ENCODE measurements at regions not wholly inside any gene's neighbourhood (a gene's known extent, or its start where the extent isn't known, plus 50 kb on each side); places are given as distances from the start of the nearest gene placed in this dataset.

DNA sequence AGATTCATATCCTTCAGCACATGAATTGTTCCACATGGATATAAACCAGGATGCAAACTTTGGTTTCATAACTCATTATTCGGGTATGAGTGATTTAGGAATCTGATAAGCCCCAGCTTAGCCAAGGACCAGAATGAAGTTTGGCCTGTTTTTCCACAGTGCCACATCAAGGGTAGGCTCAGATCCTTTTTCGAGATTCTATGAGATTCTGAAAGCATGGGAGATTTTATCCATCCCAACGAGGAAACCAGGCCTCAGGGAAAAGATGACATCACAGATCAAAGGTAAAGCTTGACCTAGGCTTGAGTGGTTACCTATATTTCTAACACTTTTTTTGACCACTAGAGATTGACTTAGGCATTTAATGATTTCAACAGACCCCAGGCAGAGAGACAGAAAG lies 590.8 kb upstream of the PKDCC start:
- H3K4me1 ChIP-seq (ENCODE audit: control insufficient read depth, insufficient read depth, low read length) = peaks cover 15% of the 10 kb centered on the region
- WGBS (ENCODE audit: insufficient coverage, insufficient replicate concordance, low lambda C conversion rate, missing lambda C conversion rate) = 8% methylated on average over 3 of the region's 3 CpGs
- ChIA-PET POLR2A (interaction anchor here (0.7 kb wide), 1 partner anchor 21 kb away, joined by 3 read pairs; no protein-coding TSS in a partner anchor), CTCF (interaction anchor here (1.0 kb wide), 1 partner anchor 56 kb away, joined by 4 read pairs; no protein-coding TSS in a partner anchor), RAD21 (ENCODE audit: unreplicated experiment) (no interaction called here), SMC1A (ENCODE audit: uncharacterized antibody, unreplicated experiment) (interaction anchor here (0.9 kb wide), 1 partner anchor 33 kb away, joined by 3 read pairs; no protein-coding TSS in a partner anchor)
- FAIRE-seq (no peak), DNase-seq (ENCODE audit: low read depth, low spot score) (no peak), ATAC-seq (no peak)
- H3K36me3 ChIP-seq (ENCODE audit: control insufficient read depth in 2 of 2, insufficient read depth in 2 of 2, low read length in 1 of 2) = no peaks in the 10 kb centered on the region
- no peak overlapping the region for H3K4me2 ChIP-seq (ENCODE audit: control insufficient read depth, insufficient read depth)
- H3K27me3 ChIP-seq (replicated peaks in 1 of 2; ENCODE audit: control insufficient read depth in 2 of 2, insufficient read depth in 2 of 2, low read length in 1 of 2) = no peaks in the 10 kb centered on the region
- no peaks in the 10 kb centered on the region for H4K20me1 ChIP-seq (ENCODE audit: control insufficient read depth, insufficient read depth)
- H3K4me3 ChIP-seq = no peak overlapping the region
- BruUV-seq (replicated peaks) = no TSS peak
- H2AFZ ChIP-seq (ENCODE audit: control insufficient read depth, low read depth, low read length) = no peak overlapping the region; the same call in 1 of the 2 replicates
- no peak for TF ChIP-seq HDAC6 (IDR thresholded peaks at IDR 0.05; ENCODE audit: unreplicated experiment)
- no peak for TF ChIP-seq LARP7 (IDR thresholded peaks at IDR 0.05)
- no peak for TF ChIP-seq SMAD1 (IDR thresholded peaks at IDR 0.05; ENCODE audit: low read depth, partially characterized antibody)
- TF ChIP-seq MTA2 (IDR thresholded peaks at IDR 0.05; ENCODE audit: low read depth) = no peak
- TF ChIP-seq KDM1A (IDR thresholded peaks at IDR 0.05; ENCODE audit: borderline replicate concordance) = no peak
- no peak for TF ChIP-seq NR2C2 (IDR thresholded peaks at IDR 0.05; ENCODE audit: borderline replicate concordance, control insufficient read depth, insufficient read length, low read depth)
- TF ChIP-seq HDAC2 (IDR thresholded peaks at IDR 0.05) = no peak
- TF ChIP-seq EZH2 (IDR thresholded peaks at IDR 0.05; ENCODE audit: borderline replicate concordance, control insufficient read depth, low read depth, low read length) = no peak
- no peak overlapping the region for H3K9ac ChIP-seq (ENCODE audit: control insufficient read depth, insufficient read depth, low read length)
- no peak overlapping the region for H3K27ac ChIP-seq (ENCODE audit: control insufficient read depth, insufficient read depth)
- intact Hi-C loops (cut with micrococcal nuclease; ENCODE audit: unreplicated experiment) = no loop called here
- H3K9me3 ChIP-seq (replicated peaks; ENCODE audit: control insufficient read depth, insufficient read depth, low read length) = no peaks in the 10 kb centered on the region
- H3K79me2 ChIP-seq (ENCODE audit: control insufficient read depth, insufficient read depth, low read length) = no peaks in the 10 kb centered on the region
- in situ Hi-C loops (cut with MboI) = no loop called here

DNA sequence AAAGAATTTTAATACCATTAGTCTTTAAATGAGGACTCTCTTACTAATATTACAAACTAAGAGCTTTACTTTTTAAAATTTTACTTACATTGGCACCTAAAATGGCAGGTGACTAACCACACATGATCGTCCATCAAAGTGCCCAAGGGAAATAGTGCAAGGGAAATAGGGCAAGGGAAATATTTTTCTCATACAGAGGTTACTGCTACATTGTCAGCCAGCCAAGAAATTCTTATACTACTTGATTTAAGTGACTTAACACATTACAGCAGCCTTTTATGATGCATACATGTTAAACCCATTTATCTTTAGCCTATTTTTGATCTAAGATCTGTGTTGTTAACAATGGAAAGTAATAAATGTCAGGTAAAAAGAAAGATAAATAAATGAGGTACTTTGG lies 587.2 kb upstream of the PKDCC start:
- no peak for TF ChIP-seq BMI1 (IDR thresholded peaks at IDR 0.05; ENCODE audit: borderline replicate concordance)
- no peak for TF ChIP-seq SRF (IDR thresholded peaks at IDR 0.05; ENCODE audit: low read depth in 2 of 2, low read length in 2 of 2)
- no peak for TF ChIP-seq TBL1XR1 (IDR thresholded peaks at IDR 0.05; ENCODE audit: low read depth, low read length)
- no peak for TF ChIP-seq PAX8 (IDR thresholded peaks at IDR 0.05)
- TF ChIP-seq ZNF622 (IDR thresholded peaks at IDR 0.05) = no peak
- TF ChIP-seq RAD51 (IDR thresholded peaks at IDR 0.05) = no peak
- TF ChIP-seq ZNF24 (IDR thresholded peaks at IDR 0.05) = no peak
- ChIA-PET SMC1A (ENCODE audit: uncharacterized antibody, unreplicated experiment) (no interaction called here), POLR2A (no interaction called here), CTCF (no interaction called here), RAD21 (ENCODE audit: unreplicated experiment) (no interaction called here)
- Histone ChIP-seq H2AFZ (ENCODE audit: control insufficient read depth, low read depth, low read length) (no peak overlapping the region), H3K27me3 (replicated peaks in 1 of 2; ENCODE audit: control insufficient read depth in 2 of 2, insufficient read depth in 2 of 2, low read length in 1 of 2) (no peaks in the 10 kb centered on the region), H3K27ac (ENCODE audit: control insufficient read depth, insufficient read depth) (no peak overlapping the region), H3K79me2 (ENCODE audit: control insufficient read depth, insufficient read depth, low read length) (no peaks in the 10 kb centered on the region), H3K4me1 (ENCODE audit: control insufficient read depth, insufficient read depth, low read length) (peaks cover 15% of the 10 kb centered on the region), H4K20me1 (ENCODE audit: control insufficient read depth, insufficient read depth) (no peaks in the 10 kb centered on the region), H3K9ac (ENCODE audit: control insufficient read depth, insufficient read depth, low read length) (no peak overlapping the region), H3K36me3 (ENCODE audit: control insufficient read depth in 2 of 2, insufficient read depth in 2 of 2, low read length in 1 of 2) (no peaks in the 10 kb centered on the region), H3K4me2 (ENCODE audit: control insufficient read depth, insufficient read depth) (no peak overlapping the region), H3K4me3 (no peak overlapping the region), H3K9me3 (replicated peaks; ENCODE audit: control insufficient read depth, insufficient read depth, low read length) (no peaks in the 10 kb centered on the region)
- in situ Hi-C loops (cut with MboI) = no loop called here
- DNase-seq (ENCODE audit: low read depth, low spot score) = no peak
- BruUV-seq (replicated peaks) = no TSS peak
- intact Hi-C loops (cut with micrococcal nuclease; ENCODE audit: unreplicated experiment) = no loop called here
- ATAC-seq = no peak
- no peak for FAIRE-seq
- WGBS (ENCODE audit: insufficient coverage, insufficient replicate concordance, low lambda C conversion rate, missing lambda C conversion rate) = 0% methylated on average over 1 of the region's 1 CpG

Measured in GM12878 (cell line).